ENCODE measurements at regions not wholly inside any gene's neighbourhood (a gene's known extent, or its start where the extent isn't known, plus 50 kb on each side); places are given as distances from the start of the nearest gene placed in this dataset.

- no peak for ATAC-seq
- H3K4me2 ChIP-seq (ENCODE audit: low read depth, low read length), result no peak overlapping the region
- in situ Hi-C loops (cut with HindIII; ENCODE audit: extremely low pct_ligation_motif_present, low pct_unique_long_range_greater_than_20kb), result no loop called here
- ChIA-PET POLR2A (no interaction called here), CTCF (ENCODE audit: low intra/inter-chr PET ratio, low total read pairs) (no interaction called here)
- 17% methylated on average over 8 of the region's 8 CpGs for WGBS (ENCODE audit: low lambda C conversion rate)
- H3K9ac ChIP-seq (ENCODE audit: insufficient read depth, low read depth, low read length), result no peak overlapping the region
- TF ChIP-seq ZNF737 (CRISPR knock-in tag; IDR thresholded peaks at IDR 0.05; ENCODE audit: borderline replicate concordance) (no peak), TGIF2 (CRISPR knock-in tag; IDR thresholded peaks at IDR 0.05) (no peak), ZNF337 (CRISPR knock-in tag; IDR thresholded peaks at IDR 0.05; ENCODE audit: borderline replicate concordance, low read depth) (no peak), ZNF639 (CRISPR knock-in tag; conservative IDR thresholded peaks at IDR 0.05) (no peak), ZNF616 (CRISPR knock-in tag; IDR thresholded peaks at IDR 0.05; ENCODE audit: low read depth) (no peak), ZNF530 (CRISPR knock-in tag; IDR thresholded peaks at IDR 0.05; ENCODE audit: low read depth) (no peak), ZNF17 (CRISPR knock-in tag; IDR thresholded peaks at IDR 0.05) (no peak)
- TF ChIP-seq, protein P1, sequence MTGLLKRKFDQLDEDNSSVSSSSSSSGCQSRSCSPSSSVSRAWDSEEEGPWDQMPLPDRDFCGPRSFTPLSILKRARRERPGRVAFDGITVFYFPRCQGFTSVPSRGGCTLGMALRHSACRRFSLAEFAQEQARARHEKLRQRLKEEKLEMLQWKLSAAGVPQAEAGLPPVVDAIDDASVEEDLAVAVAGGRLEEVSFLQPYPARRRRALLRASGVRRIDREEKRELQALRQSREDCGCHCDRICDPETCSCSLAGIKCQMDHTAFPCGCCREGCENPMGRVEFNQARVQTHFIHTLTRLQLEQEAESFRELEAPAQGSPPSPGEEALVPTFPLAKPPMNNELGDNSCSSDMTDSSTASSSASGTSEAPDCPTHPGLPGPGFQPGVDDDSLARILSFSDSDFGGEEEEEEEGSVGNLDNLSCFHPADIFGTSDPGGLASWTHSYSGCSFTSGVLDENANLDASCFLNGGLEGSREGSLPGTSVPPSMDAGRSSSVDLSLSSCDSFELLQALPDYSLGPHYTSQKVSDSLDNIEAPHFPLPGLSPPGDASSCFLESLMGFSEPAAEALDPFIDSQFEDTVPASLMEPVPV (CRISPR knock-in tag; IDR thresholded peaks at IDR 0.05), result no peak
- TF ChIP-seq, protein P2, sequence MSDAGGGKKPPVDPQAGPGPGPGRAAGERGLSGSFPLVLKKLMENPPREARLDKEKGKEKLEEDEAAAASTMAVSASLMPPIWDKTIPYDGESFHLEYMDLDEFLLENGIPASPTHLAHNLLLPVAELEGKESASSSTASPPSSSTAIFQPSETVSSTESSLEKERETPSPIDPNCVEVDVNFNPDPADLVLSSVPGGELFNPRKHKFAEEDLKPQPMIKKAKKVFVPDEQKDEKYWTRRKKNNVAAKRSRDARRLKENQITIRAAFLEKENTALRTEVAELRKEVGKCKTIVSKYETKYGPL (CRISPR knock-in tag; IDR thresholded peaks at IDR 0.05), result no peak
- TF ChIP-seq, protein P3, sequence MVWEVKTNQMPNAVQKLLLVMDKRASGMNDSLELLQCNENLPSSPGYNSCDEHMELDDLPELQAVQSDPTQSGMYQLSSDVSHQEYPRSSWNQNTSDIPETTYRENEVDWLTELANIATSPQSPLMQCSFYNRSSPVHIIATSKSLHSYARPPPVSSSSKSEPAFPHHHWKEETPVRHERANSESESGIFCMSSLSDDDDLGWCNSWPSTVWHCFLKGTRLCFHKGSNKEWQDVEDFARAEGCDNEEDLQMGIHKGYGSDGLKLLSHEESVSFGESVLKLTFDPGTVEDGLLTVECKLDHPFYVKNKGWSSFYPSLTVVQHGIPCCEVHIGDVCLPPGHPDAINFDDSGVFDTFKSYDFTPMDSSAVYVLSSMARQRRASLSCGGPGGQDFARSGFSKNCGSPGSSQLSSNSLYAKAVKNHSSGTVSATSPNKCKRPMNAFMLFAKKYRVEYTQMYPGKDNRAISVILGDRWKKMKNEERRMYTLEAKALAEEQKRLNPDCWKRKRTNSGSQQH (CRISPR knock-in tag; IDR thresholded peaks at IDR 0.05; ENCODE audit: low read depth), result no peak
- H3K36me3 ChIP-seq (replicated peaks in 1 of 2; ENCODE audit: control insufficient read depth in 1 of 2, insufficient read depth in 2 of 2, low read length in 2 of 2), result no peaks in the 10 kb centered on the region
- no peaks in the 10 kb centered on the region for H4K20me1 ChIP-seq (ENCODE audit: insufficient read depth, low read length)
- H3K4me1 ChIP-seq (ENCODE audit: insufficient read depth, low read length), result no peaks in the 10 kb centered on the region
- no TSS peak for BruUV-seq (replicated peaks)
- H2AFZ ChIP-seq (ENCODE audit: low read length), result no peak overlapping the region
- H3K27me3 ChIP-seq (ENCODE audit: control insufficient read depth in 1 of 2, insufficient read depth in 2 of 2, low read length in 2 of 2), result peaks cover 4 to 28% of the 10 kb centered on the region in 2 experiments; a peak in 3 of 5 replicates
- no peaks in the 10 kb centered on the region for H3K79me2 ChIP-seq (ENCODE audit: insufficient read depth, low read length)
- no peaks in the 10 kb centered on the region for H3K9me3 ChIP-seq (ENCODE audit: low read length)
- no peak for DNase-seq (ENCODE audit: low spot score)
- no peak overlapping the region for H3K27ac ChIP-seq (ENCODE audit: extremely low read length, insufficient read depth, low read length)
- no peak for FAIRE-seq
- H3K4me3 ChIP-seq (replicated peaks in 1 of 3; ENCODE audit: insufficient read depth in 1 of 3, low read depth in 2 of 3, low read length in 3 of 3), result no peak overlapping the region
- intact Hi-C loops (cut with micrococcal nuclease; ENCODE audit: unreplicated experiment), result no loop called here
These were observed 89.7 kb upstream of the IKZF1 start for GRCh38 chr7:50214771-50215170.
